Activated B cell treated with CpG ODN at 0.5 μM for 24 hours (primary cell): ENCODE measurements at regions not wholly inside any gene's neighbourhood (a gene's known extent, or its start where the extent isn't known, plus 50 kb on each side); places are given as distances from the start of the nearest gene placed in this dataset.

Experiments used
- ATAC-seq: fragments of 200-7000 bp; cut with Tn5 transposase; one replicate; pipeline ENCODE4 v1.10.0; 2021; ENCODE audit warnings: low read depth, mild to moderate bottlenecking, moderate library complexity
- CTCF ChIA-PET: fragments of 350-600 bp; sonication (Branson Sonifier 250); formaldehyde crosslinking; loops from one replicate; lab custom pipeline; 2021; ENCODE audit warnings: antibody characterized with exemption; lab: Charles Lee
- POLR2A ChIA-PET: fragments of 350-600 bp; sonication (Branson Sonifier 250); formaldehyde crosslinking; loops from one replicate; lab custom pipeline; 2021; ENCODE audit warnings: antibody characterized with exemption; lab: Charles Lee
- DNase-seq: peaks from one replicate; pipeline ENCODE4 v3.0.0; 2022
- H3K27ac Mint-ChIP-seq: one replicate; pipeline ENCODE4 v1.8.0; 2020; ENCODE audit warnings: mixed read lengths
- H3K27me3 Mint-ChIP-seq: one replicate; pipeline ENCODE4 v1.8.0; 2021; ENCODE audit warnings: mixed read lengths
- H3K36me3 Mint-ChIP-seq: one replicate; pipeline ENCODE4 v1.8.0; 2021; ENCODE audit warnings: low read depth, mixed read lengths
- H3K4me1 Mint-ChIP-seq: one replicate; pipeline ENCODE4 v1.8.0; 2021; ENCODE audit warnings: mixed read lengths
- H3K4me3 Mint-ChIP-seq: one replicate; pipeline ENCODE4 v1.8.0; 2020; ENCODE audit warnings: mild to moderate bottlenecking, mixed read lengths
- H3K9me3 Mint-ChIP-seq: one replicate; pipeline ENCODE4 v1.8.0; 2020; ENCODE audit warnings: mixed read lengths
- CTCF ChIP-seq: fragments of 200-600 bp; IDR thresholded peaks from one replicate; pipeline ENCODE4 v1.8.0; 2022; ENCODE audit warnings: antibody characterized with exemption, mild to moderate bottlenecking
- intact Hi-C: fragments of 100-400 bp; cut with micrococcal nuclease; formaldehyde crosslinking; loops from one replicate; pipeline ENCODE4 v1.15.1; 2024

- ChIA-PET CTCF (no interaction called here), POLR2A (no interaction called here)
- Mint-ChIP-seq H3K27ac (no peak overlapping the region), H3K4me1 (peaks cover 56% of the 10 kb centered on the region), H3K9me3 (peaks cover 4% of the 10 kb centered on the region), H3K36me3 (no peaks in the 10 kb centered on the region), H3K27me3 (no peaks in the 10 kb centered on the region), H3K4me3 (no peak overlapping the region)
- DNase-seq (no peak), ATAC-seq (no peak)
- no peak for TF ChIP-seq CTCF
- intact Hi-C loops: no loop called here
Measured at GRCh38 chr6:109897025-109897424, 81.1 kb upstream of the GPR6 start.

- no peaks in the 10 kb centered on the region for H3K36me3 Mint-ChIP-seq
- H3K4me1 Mint-ChIP-seq: peaks cover 50% of the 10 kb centered on the region
- H3K27me3 Mint-ChIP-seq: no peaks in the 10 kb centered on the region
- ATAC-seq (no peak), DNase-seq (no peak)
- H3K4me3 Mint-ChIP-seq: no peak overlapping the region
- POLR2A ChIA-PET: no interaction called here
- H3K9me3 Mint-ChIP-seq: peaks cover 4% of the 10 kb centered on the region
- intact Hi-C loops: no loop called here
- CTCF ChIA-PET: no interaction called here
- TF ChIP-seq CTCF: no peak
- H3K27ac Mint-ChIP-seq: no peak overlapping the region
Measured at GRCh38 chr6:109897561-109898080, 80.5 kb upstream of the GPR6 start.

- no peak for DNase-seq
- no peak for TF ChIP-seq CTCF
- H3K4me3 Mint-ChIP-seq: no peak overlapping the region
- H3K9me3 Mint-ChIP-seq: no peaks in the 10 kb centered on the region
- POLR2A ChIA-PET: no interaction called here
- CTCF ChIA-PET: no interaction called here
- peaks cover 14% of the 10 kb centered on the region for H3K27me3 Mint-ChIP-seq
- no peak for ATAC-seq
- H3K27ac Mint-ChIP-seq: no peak overlapping the region
- H3K4me1 Mint-ChIP-seq: peaks cover 6% of the 10 kb centered on the region
- no peaks in the 10 kb centered on the region for H3K36me3 Mint-ChIP-seq
- intact Hi-C loops: no loop called here
Measured at GRCh38 chr6:109901976-109902375, 76.1 kb upstream of the GPR6 start.

GRCh38 chr6:109902870-109903269 lies 75.2 kb upstream of the GPR6 start:
- no peak overlapping the region for H3K27ac Mint-ChIP-seq
- no peaks in the 10 kb centered on the region for H3K36me3 Mint-ChIP-seq
- no peak for ATAC-seq
- no peaks in the 10 kb centered on the region for H3K9me3 Mint-ChIP-seq
- H3K4me1 Mint-ChIP-seq: no peaks in the 10 kb centered on the region
- intact Hi-C loops: no loop called here
- peaks cover 14% of the 10 kb centered on the region for H3K27me3 Mint-ChIP-seq
- CTCF ChIA-PET: no interaction called here
- POLR2A ChIA-PET: no interaction called here
- DNase-seq: no peak
- no peak for TF ChIP-seq CTCF
- H3K4me3 Mint-ChIP-seq: no peak overlapping the region

GRCh38 chr6:109910571-109910970 lies 67.5 kb upstream of the GPR6 start:
- peaks cover 5% of the 10 kb centered on the region for H3K27me3 Mint-ChIP-seq
- TF ChIP-seq CTCF: no peak
- CTCF ChIA-PET: no interaction called here
- H3K9me3 Mint-ChIP-seq: no peaks in the 10 kb centered on the region
- intact Hi-C loops: no loop called here
- no peak for ATAC-seq
- DNase-seq: no peak
- no peaks in the 10 kb centered on the region for H3K4me1 Mint-ChIP-seq
- no peak overlapping the region for H3K4me3 Mint-ChIP-seq
- no peak overlapping the region for H3K27ac Mint-ChIP-seq
- H3K36me3 Mint-ChIP-seq: no peaks in the 10 kb centered on the region
- POLR2A ChIA-PET: no interaction called here
